Ishikawa (cell line): ENCODE measurements at regions not wholly inside any gene's neighbourhood (a gene's known extent, or its start where the extent isn't known, plus 50 kb on each side); places are given as distances from the start of the nearest gene placed in this dataset.

Source experiments
- CREB1 ChIP-seq: IDR thresholded peaks from 2 replicates; pipeline ENCODE4 v1.6.1; 2012; ENCODE audit warnings: low read depth
- EP300 ChIP-seq: IDR thresholded peaks from 2 replicates; pipeline ENCODE4 v1.6.1; 2012; ENCODE audit warnings: borderline replicate concordance
- RAD21 ChIP-seq: IDR thresholded peaks from 2 replicates; pipeline ENCODE4 v1.6.1; 2012; ENCODE audit warnings: low read depth
- TAF1 ChIP-seq: IDR thresholded peaks from 2 replicates; pipeline ENCODE4 v1.6.1; 2012; ENCODE audit warnings: low read depth, mild to moderate bottlenecking
- TEAD4 ChIP-seq: IDR thresholded peaks from 2 replicates; pipeline ENCODE4 v1.6.1; 2012
- YY1 ChIP-seq: IDR thresholded peaks from 2 replicates; pipeline ENCODE4 v1.6.1; 2012; ENCODE audit warnings: low read depth
- TF ChIP-seq, protein P1 (sequence below): IDR thresholded peaks from 2 replicates; pipeline ENCODE4 v1.6.1; 2012; ENCODE audit warnings: low read depth, mild to moderate bottlenecking
- TF ChIP-seq, protein P2 (sequence below): IDR thresholded peaks from 2 replicates; pipeline ENCODE4 v1.6.1; 2012
- TF ChIP-seq, protein P3 (sequence below): IDR thresholded peaks from 2 replicates; pipeline ENCODE4 v1.6.1; 2012

DNA sequence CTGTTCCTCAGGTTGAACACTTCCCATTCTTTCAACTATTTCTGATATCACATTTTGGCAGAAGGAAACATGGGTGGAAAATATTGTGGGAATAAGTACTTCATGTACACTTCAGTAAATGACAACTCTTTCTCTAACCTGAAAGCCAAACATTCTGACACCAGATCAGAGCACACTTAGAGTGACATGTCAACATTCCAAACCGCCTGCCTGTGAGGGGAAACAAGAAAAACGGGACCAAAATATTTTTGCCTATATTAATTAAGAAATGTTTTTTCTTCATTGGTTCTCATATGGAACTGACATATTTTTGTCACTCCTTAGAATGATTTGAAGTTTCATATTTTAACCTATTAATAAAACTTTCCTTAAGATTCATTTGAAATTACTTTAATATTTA lies 483.1 kb downstream of the MAFB start:
- TF ChIP-seq YY1, result no peak
- no peak for TF ChIP-seq CREB1
- TF ChIP-seq, protein P1, sequence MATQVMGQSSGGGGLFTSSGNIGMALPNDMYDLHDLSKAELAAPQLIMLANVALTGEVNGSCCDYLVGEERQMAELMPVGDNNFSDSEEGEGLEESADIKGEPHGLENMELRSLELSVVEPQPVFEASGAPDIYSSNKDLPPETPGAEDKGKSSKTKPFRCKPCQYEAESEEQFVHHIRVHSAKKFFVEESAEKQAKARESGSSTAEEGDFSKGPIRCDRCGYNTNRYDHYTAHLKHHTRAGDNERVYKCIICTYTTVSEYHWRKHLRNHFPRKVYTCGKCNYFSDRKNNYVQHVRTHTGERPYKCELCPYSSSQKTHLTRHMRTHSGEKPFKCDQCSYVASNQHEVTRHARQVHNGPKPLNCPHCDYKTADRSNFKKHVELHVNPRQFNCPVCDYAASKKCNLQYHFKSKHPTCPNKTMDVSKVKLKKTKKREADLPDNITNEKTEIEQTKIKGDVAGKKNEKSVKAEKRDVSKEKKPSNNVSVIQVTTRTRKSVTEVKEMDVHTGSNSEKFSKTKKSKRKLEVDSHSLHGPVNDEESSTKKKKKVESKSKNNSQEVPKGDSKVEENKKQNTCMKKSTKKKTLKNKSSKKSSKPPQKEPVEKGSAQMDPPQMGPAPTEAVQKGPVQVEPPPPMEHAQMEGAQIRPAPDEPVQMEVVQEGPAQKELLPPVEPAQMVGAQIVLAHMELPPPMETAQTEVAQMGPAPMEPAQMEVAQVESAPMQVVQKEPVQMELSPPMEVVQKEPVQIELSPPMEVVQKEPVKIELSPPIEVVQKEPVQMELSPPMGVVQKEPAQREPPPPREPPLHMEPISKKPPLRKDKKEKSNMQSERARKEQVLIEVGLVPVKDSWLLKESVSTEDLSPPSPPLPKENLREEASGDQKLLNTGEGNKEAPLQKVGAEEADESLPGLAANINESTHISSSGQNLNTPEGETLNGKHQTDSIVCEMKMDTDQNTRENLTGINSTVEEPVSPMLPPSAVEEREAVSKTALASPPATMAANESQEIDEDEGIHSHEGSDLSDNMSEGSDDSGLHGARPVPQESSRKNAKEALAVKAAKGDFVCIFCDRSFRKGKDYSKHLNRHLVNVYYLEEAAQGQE, result no peak
- no peak for TF ChIP-seq EP300
- no peak for TF ChIP-seq TEAD4
- TF ChIP-seq, protein P2, sequence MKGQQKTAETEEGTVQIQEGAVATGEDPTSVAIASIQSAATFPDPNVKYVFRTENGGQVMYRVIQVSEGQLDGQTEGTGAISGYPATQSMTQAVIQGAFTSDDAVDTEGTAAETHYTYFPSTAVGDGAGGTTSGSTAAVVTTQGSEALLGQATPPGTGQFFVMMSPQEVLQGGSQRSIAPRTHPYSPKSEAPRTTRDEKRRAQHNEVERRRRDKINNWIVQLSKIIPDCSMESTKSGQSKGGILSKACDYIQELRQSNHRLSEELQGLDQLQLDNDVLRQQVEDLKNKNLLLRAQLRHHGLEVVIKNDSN, result no peak
- TF ChIP-seq, protein P3, sequence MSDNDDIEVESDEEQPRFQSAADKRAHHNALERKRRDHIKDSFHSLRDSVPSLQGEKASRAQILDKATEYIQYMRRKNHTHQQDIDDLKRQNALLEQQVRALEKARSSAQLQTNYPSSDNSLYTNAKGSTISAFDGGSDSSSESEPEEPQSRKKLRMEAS, result no peak
- TF ChIP-seq TAF1, result no peak
- no peak for TF ChIP-seq RAD21
